ENCODE measurements at regions not wholly inside any gene's neighbourhood (a gene's known extent, or its start where the extent isn't known, plus 50 kb on each side); places are given as distances from the start of the nearest gene placed in this dataset.

- TF ChIP-seq GATA2 (IDR thresholded peaks at IDR 0.05; ENCODE audit: low read depth, low read length): no peak
- no peak for TF ChIP-seq GATA3 (IDR thresholded peaks at IDR 0.05; ENCODE audit: low read depth, low read length)
Observed at GRCh38 chr3:115324056-115324455, 177.0 kb upstream of the ZBTB20 start.

All from SH-SY5Y (cell line).